KOPT-K1 (cell line): ENCODE measurements at regions not wholly inside any gene's neighbourhood (a gene's known extent, or its start where the extent isn't known, plus 50 kb on each side); places are given as distances from the start of the nearest gene placed in this dataset.
A peak's percentile ranks its signal among the peaks of the same experiment; 100 is the strongest.

Experiments
- H3K27ac ChIP-seq: fragments of 200-600 bp; sonication (generic); 2 replicates; pipeline ENCODE4 v1.5.1; 2016; ENCODE audit warnings: antibody characterized with exemption, mild to moderate bottlenecking, low read depth, low read length; ENCODE audit not compliant: poor library complexity, severe bottlenecking
- H3K36me3 ChIP-seq: fragments of 200-600 bp; sonication (generic); 2 replicates; pipeline ENCODE4 v1.5.1; 2017; ENCODE audit warnings: antibody characterized with exemption, mild to moderate bottlenecking, low read length, moderate library complexity; ENCODE audit not compliant: insufficient read depth
- H3K9me3 ChIP-seq: fragments of 200-600 bp; sonication (generic); 2 replicates; pipeline ENCODE4 v1.5.1; 2017; ENCODE audit warnings: antibody characterized with exemption, low read length, mild to moderate bottlenecking; ENCODE audit not compliant: insufficient read depth, poor library complexity, severe bottlenecking

DNA sequence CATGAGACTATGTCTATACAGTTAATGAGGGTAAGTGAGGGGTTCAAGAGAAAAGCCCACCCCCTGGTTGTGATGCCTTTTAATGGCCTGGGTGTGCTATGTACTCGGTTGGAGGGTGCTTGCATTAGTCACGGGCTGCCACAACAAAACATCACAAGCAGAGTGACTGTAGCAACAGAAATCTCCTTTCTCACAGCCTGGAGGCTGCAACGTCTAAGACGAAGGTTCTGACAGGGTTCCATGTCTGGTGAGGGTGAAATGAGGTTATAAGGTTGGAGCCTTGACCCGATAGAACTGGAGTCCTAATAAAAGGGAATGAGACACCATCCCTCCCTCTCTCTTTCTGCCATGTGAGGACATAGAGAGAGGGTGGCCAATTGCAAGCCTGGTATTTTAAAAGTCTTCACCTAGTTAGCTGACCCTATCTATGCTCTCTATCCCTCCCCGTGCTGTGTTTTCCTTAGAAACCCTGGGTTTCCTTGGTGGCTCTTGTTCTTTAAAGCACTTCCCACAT lies 126.0 kb upstream of the GDF10 start:
- no peaks in the 10 kb centered on the region for H3K9me3 ChIP-seq
- H3K27ac ChIP-seq, result no peak overlapping the region
- H3K36me3 ChIP-seq, result no peaks in the 10 kb centered on the region

DNA sequence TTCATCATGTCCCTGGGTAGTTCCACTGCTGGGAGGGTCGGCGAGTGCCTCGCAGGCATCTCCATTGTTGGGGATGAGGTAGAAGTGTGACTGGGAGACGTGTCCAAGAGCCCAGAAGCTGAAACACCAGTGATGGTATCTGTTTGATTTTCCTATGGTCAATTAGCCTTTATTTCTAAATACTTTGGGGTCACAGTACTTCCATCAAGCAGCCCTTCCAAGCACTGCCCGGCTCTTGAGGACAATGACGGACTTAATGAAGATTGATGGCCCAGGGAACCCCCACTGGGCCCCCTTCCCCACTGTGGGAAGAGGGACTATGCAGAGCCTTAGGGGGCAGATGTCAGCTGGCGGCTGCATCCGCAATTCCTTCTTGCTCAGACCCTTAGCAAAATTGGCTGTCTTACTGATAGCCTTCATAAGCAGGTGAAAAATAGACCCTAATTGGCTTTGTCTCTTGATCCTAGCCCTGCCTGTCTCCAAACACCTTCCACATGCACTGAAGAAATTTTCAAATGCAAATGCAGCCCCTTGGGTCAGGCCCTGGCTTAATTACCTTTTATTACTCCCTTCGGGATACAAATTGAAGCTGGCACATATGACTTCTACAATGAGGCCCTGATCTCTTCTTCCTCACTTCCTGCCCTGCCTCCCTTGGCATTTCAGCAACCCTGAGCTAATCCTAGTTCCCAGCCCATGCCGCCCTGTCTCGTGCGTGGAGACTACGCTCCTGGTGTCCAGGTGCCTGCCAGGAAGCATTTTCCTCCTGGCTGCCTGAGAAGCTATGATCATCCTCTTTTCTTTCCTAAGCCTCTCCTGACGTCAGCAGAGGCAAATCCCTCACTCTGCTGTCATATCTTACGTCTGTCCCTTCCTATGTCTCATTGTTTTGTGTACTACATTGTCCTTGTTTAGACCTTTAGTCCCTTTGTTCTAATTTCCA lies 124.5 kb upstream of the GDF10 start:
- H3K27ac ChIP-seq, result no peak overlapping the region
- no peaks in the 10 kb centered on the region for H3K36me3 ChIP-seq
- no peaks in the 10 kb centered on the region for H3K9me3 ChIP-seq

DNA sequence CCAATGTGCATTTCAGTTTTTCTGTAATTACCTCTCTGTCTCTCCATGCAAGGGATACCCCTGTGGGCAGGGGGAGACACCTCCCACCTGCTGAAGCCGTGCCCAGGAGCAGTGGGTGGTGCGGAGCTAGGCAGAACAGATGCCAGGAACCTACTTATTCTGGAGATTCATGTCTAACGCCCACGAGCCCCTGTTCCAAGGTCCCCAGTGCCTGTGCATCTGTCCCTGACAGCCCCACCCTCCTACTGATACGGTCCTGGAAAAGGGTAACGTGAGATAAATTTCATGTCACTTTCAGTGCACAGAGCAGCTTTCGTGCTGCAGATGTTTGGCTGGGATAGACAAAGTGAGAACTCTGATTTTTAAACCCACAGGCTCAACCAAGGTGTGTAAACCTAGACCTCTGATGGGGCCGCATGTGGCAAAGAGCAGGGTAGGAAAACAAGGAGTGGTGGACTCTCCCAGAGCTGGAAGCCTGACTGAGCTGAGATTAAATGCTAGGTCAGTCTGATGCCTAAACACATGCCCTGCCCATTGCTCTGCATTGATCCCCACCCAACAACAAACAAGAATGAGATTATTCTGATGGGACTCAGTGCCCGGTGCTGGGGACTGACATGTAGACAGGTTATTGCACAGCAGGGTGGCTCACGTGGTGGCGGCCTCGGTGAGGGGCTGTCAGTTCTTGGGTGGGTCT lies 123.6 kb upstream of the GDF10 start:
- Histone ChIP-seq H3K9me3 (no peaks in the 10 kb centered on the region), H3K36me3 (no peaks in the 10 kb centered on the region), H3K27ac (no peak overlapping the region)

- no peaks in the 10 kb centered on the region for H3K9me3 ChIP-seq
- H3K36me3 ChIP-seq, result no peaks in the 10 kb centered on the region
- H3K27ac ChIP-seq, result no peak overlapping the region
Observed at GRCh38 chr10:47176903-47177868, 122.8 kb upstream of the GDF10 start.

DNA sequence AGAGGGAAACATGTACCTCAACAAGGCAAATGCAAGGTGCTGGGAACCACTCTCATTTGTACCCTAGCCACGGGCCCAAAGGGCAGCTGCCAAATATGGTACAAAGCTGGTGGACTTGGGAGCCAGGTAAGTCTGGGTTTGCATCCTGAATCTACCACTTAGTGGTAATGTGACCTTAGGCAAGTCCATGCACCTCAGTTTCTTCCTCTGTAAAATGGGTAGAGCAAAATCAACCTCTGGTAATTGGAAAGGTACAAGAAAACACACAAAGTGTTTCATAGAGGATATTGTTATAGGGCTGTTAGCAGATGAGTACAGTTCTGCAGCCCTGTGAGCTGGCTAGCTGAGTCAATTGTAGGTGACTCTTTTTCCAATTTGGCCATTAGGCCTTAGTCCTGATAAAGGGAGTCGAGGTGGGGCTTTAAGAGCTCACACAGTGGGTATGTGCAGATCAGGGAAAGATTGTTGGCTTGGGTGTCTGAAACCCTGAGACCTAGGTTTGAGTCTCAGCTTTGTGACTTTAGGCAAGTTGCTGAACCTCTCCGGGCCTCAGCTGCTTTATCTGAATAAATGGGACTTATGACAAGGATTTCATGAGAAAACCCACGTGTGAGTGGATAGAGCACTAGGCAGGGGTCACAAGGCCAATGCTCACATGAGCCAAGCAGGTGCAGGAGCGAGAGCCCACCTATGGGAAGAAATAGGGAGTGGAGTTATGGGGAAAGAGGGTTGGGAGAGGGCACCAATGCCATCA lies 121.3 kb upstream of the GDF10 start:
- H3K9me3 ChIP-seq, result no peaks in the 10 kb centered on the region
- no peak overlapping the region for H3K27ac ChIP-seq
- H3K36me3 ChIP-seq, result no peaks in the 10 kb centered on the region

DNA sequence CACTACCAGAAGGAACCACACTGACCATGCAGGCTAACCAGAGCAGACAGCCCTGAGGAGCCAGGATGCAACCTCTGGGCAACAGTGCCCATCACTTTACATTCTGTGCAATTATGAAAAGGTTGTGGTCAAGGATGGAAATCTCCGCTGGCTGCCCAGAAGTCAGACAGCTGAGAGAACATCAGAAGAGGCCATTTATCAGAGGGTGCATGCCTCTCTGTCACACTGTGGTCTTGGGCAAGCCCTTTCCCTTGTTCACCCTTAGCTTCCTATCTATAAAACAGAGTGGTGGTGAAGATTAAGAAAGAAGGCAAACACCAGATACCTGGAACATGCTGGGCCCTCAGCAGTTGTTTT lies 120.7 kb upstream of the GDF10 start:
- no peak overlapping the region for H3K27ac ChIP-seq
- no peaks in the 10 kb centered on the region for H3K9me3 ChIP-seq
- H3K36me3 ChIP-seq, result no peaks in the 10 kb centered on the region

DNA sequence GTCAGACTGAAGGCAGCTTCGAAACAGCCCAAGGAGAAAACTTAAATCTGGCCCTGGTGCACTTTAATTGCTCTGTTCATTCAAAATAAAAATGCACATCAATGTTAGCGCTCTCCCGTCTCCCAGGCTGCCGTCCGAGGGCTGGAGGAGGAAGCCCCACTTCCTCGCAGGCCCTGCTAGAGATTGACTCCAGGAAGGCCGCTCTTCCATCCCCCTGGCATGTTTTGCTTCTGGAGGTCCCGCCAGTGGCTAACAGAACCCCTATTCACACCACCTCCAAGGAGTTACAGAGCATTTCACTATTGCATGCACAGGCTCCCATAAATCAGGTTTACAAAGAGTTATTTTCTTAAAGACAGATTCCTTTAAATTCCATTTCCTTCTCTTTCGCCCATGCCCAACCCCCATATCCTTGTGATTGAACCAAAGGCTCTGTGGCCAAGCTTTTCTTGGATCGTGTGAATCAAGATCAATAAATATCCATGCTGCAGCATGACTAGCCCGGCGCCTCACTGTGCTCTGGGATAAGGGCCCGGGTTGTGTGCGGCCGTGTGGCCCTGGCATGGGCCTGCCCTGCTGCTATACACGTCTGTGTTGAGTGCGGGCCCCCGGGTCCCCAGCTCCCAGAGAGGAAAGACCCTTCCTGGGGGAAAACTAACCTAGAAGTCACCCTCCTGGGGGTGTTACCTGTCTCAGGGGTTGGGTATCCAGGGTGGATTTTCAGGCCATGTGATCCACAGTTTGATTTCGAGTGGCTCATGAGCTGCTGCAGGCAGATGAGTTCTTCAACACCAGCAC lies 118.7 kb upstream of the GDF10 start:
- H3K9me3 ChIP-seq, result no peaks in the 10 kb centered on the region
- H3K27ac ChIP-seq, result no peak overlapping the region
- no peaks in the 10 kb centered on the region for H3K36me3 ChIP-seq

- no peaks in the 10 kb centered on the region for H3K9me3 ChIP-seq
- H3K27ac ChIP-seq, result peak overlapping the region; percentile 35
- no peaks in the 10 kb centered on the region for H3K36me3 ChIP-seq
Observed at GRCh38 chr10:47182934-47183703, 116.9 kb upstream of the GDF10 start.

GRCh38 chr10:47183704-47184041 lies 116.3 kb upstream of the GDF10 start:
- H3K27ac ChIP-seq, result peak overlapping the region; percentile 35
- no peaks in the 10 kb centered on the region for H3K36me3 ChIP-seq
- H3K9me3 ChIP-seq, result no peaks in the 10 kb centered on the region

- peak overlapping the region; percentile 35 for H3K27ac ChIP-seq
Observed at GRCh38 chr10:47184273-47184672, 115.7 kb upstream of the GDF10 start.

DNA sequence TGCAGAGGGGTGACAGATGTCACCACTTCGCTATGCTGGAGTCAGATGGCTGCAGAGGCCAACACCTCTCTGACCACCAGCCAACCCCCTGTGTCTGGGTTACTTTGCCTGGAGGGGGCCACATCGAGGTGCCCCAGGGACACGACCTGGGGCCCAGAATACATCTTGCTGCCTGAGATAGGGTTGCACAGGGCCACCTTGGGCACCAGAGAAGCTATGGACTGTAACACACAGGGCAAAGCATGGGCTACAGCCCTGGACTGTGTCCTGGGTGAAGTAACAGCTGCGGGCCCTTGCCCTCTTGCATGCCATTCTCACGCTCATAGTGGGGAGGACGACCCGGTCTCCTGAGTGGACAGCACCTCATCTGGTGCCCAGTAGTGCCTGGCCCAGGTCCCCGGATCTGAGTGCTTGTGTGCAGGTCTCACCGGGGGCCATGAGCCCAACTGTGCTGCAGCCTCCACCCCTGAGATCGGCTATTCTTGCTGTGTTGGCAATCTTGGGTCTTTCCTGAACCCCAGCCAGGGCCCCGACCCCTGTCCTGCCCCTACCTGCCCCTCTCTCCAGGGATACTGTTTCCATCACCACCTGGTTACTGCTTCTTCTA lies 115.2 kb upstream of the GDF10 start:
- no peaks in the 10 kb centered on the region for H3K9me3 ChIP-seq
- H3K36me3 ChIP-seq, result no peaks in the 10 kb centered on the region
- peak overlapping the region; percentile 35 for H3K27ac ChIP-seq

More at GRCh38 chr10:47184273-47184672, 115.7 kb upstream of the GDF10 start:
- Histone ChIP-seq H3K36me3 (no peaks in the 10 kb centered on the region), H3K9me3 (no peaks in the 10 kb centered on the region)

GRCh38 chr10:47186941-47187340 lies 113.1 kb upstream of the GDF10 start:
- Histone ChIP-seq H3K36me3 (no peaks in the 10 kb centered on the region), H3K9me3 (no peaks in the 10 kb centered on the region), H3K27ac (no peak overlapping the region)

DNA sequence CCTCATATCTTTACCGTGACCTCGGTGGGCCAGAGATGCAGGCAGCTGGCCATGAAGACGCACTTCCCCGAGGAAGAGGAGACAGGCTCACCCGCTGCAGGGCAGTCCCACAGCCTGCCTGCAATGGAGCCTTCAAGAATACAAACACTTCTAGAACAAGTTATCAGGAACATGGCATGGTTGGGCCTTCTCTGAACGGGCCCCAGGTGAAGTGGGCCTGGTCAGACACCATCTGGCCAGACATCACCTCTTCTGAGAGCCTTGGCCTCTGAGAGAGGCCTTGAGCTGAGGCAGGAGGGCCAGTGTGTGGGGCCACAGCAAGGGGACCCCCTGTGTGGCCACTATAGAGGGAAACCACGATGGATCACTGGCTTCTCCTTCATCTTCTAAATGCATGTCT lies 112.4 kb upstream of the GDF10 start:
- Histone ChIP-seq H3K27ac (no peak overlapping the region), H3K9me3 (no peaks in the 10 kb centered on the region), H3K36me3 (no peaks in the 10 kb centered on the region)
